HCT116 (cell line): ENCODE measurements at regions not wholly inside any gene's neighbourhood (a gene's known extent, or its start where the extent isn't known, plus 50 kb on each side); places are given as distances from the start of the nearest gene placed in this dataset.

Source experiments
- ATAC-seq: fragments of 200-7000 bp; cut with Tn5 transposase; 2 replicates; pipeline ENCODE4 v1.9.1; 2020; ENCODE audit warnings: mild to moderate bottlenecking, moderate library complexity
- BruUV-seq: library from RNA; stranded (reverse); fragments of 400-500 nt; replicated peaks from 2 replicates; lab custom pipeline; 2021; lab: Mats Ljungman, UMichigan
- CTCF ChIA-PET: fragments of 300-600 bp; sonication (Branson Sonifier 250); formaldehyde crosslinking; loops from one replicate; lab custom pipeline; 2021; ENCODE audit warnings: antibody characterized with exemption; lab: Charles Lee
- POLR2A ChIA-PET: fragments of 300-600, 350-600 bp; sonication (Branson Sonifier 250); formaldehyde crosslinking; loops from one replicate; lab custom pipeline; 2021; ENCODE audit warnings: antibody characterized with exemption; lab: Charles Lee
- RAD21 ChIA-PET, 2 experiments: fragments of 300-600 bp; sonication (Branson Sonifier 250); formaldehyde crosslinking; loops; one replicate each; lab custom pipeline; 2023; ENCODE audit warnings: low total read pairs in 2 of 2; ENCODE audit not compliant: uncharacterized antibody in 2 of 2, unreplicated experiment in 2 of 2, low non-redundant PET in 1 of 2; lab: Charles Lee
- DNase-seq: peaks from one replicate; pipeline ENCODE4 v3.0.0-alpha.2; 2010; ENCODE audit warnings: low read depth, low spot score
- H2AFZ ChIP-seq: fragments of 200-600 bp; shearing (Covaris generic), sonication (generic); 2 replicates; pipeline ENCODE4 v1.6.1; 2017; ENCODE audit warnings: low read depth, mixed run types, mixed read lengths, antibody characterized with exemption, low read length; ENCODE audit not compliant: poor library complexity, severe bottlenecking
- H3K27ac ChIP-seq: 2 replicates; pipeline ENCODE4 v1.5.1; 2012; ENCODE audit warnings: low read depth, low read length
- H3K27me3 ChIP-seq: fragments of 200-600 bp; sonication (generic); 2 replicates; pipeline ENCODE4 v1.6.1; 2016; ENCODE audit warnings: mixed run types, low read length, mixed read lengths; ENCODE audit not compliant: insufficient read depth
- H3K36me3 ChIP-seq, 2 experiments: fragments of 200-500 bp in 1 of 2; fragments of 200-600 bp in 1 of 2; sonication (Bioruptor generic) in 1 of 2; sonication (generic) in 1 of 2; 2 replicates each; pipeline versions ENCODE4 v1.5.1 to v1.6.1; 2014 to 2016; ENCODE audit warnings: low read length in 2 of 2, inconsistent platforms in 1 of 2, mixed read lengths in 1 of 2, mixed run types in 1 of 2; ENCODE audit not compliant: insufficient read depth in 2 of 2, control insufficient read depth in 1 of 2
- H3K4me1 ChIP-seq, 2 experiments: fragments of 200-600 bp in 1 of 2; sonication (generic) in 1 of 2; 2 replicates each; pipeline versions ENCODE4 v1.5.1 to v1.6.1; 2012 to 2017; ENCODE audit warnings: low read length in 2 of 2, inconsistent platforms in 1 of 2, mild to moderate bottlenecking in 1 of 2, mixed read lengths in 1 of 2, mixed run types in 1 of 2, moderate library complexity in 1 of 2; ENCODE audit not compliant: insufficient read depth in 2 of 2, control insufficient read depth in 1 of 2
- H3K4me2 ChIP-seq: fragments of 200-600 bp; sonication (generic); 2 replicates; pipeline ENCODE4 v1.6.1; 2017; ENCODE audit warnings: mixed run types, low read length, mixed read lengths
- H3K4me3 ChIP-seq, 2 experiments: fragments of 200-600 bp in 1 of 2; sonication (generic) in 1 of 2; replicated peaks in 1 of 2; 2 replicates each; pipeline ENCODE4 v1.5.1; 2011 to 2016; ENCODE audit warnings: low read length in 2 of 2, control low read depth in 1 of 2, low read depth in 1 of 2, mild to moderate bottlenecking in 1 of 2, mixed read lengths in 1 of 2, mixed run types in 1 of 2
- H3K79me2 ChIP-seq: fragments of 200-600 bp; sonication (generic); 2 replicates; pipeline ENCODE4 v1.6.1; 2017; ENCODE audit warnings: mild to moderate bottlenecking, mixed run types, low read length, moderate library complexity, mixed read lengths; ENCODE audit not compliant: insufficient read depth
- H3K9ac ChIP-seq: fragments of 200-600 bp; sonication (generic); 2 replicates; pipeline ENCODE4 v1.6.1; 2016; ENCODE audit warnings: low read length, mixed read lengths
- H3K9me2 ChIP-seq: fragments of 200-600 bp; sonication (generic), shearing (Covaris generic); 2 replicates; pipeline ENCODE4 v1.6.1; 2017; ENCODE audit warnings: mixed run types, mild to moderate bottlenecking, moderate library complexity; ENCODE audit not compliant: insufficient read depth
- H3K9me3 ChIP-seq, 2 experiments: fragments of 200-500 bp in 1 of 2; fragments of 200-600 bp in 1 of 2; sonication (Bioruptor generic) in 1 of 2; sonication (generic) in 1 of 2; 2 replicates each; pipeline ENCODE4 v1.6.1; 2014 to 2017; ENCODE audit warnings: low read length in 2 of 2, mixed read lengths in 2 of 2, inconsistent platforms in 1 of 2, low read depth in 1 of 2, mild to moderate bottlenecking in 1 of 2, mixed run types in 1 of 2, moderate library complexity in 1 of 2; ENCODE audit not compliant: control insufficient read depth in 1 of 2, insufficient read depth in 1 of 2
- H4K20me1 ChIP-seq: fragments of 200-600 bp; sonication (generic), shearing (Covaris generic); 2 replicates; pipeline ENCODE4 v1.6.1; 2017; ENCODE audit warnings: mixed run types, mild to moderate bottlenecking, moderate library complexity; ENCODE audit not compliant: insufficient read depth
- CEBPB ChIP-seq: IDR thresholded peaks from 2 replicates; pipeline ENCODE4 v1.6.1; 2012; ENCODE audit warnings: low read depth
- EGR1 ChIP-seq: IDR thresholded peaks from 2 replicates; pipeline ENCODE4 v1.6.1; 2012; ENCODE audit warnings: low read depth
- EZH2 ChIP-seq: fragments of 200-600 bp; sonication (generic); IDR thresholded peaks from 2 replicates; pipeline ENCODE4 v1.6.1; 2017; ENCODE audit warnings: antibody characterized with exemption, mixed run types
- EZH2phosphoT487 ChIP-seq: fragments of 200-600 bp; IDR thresholded peaks from 2 replicates; pipeline ENCODE4 v1.6.1; 2018; ENCODE audit warnings: antibody characterized with exemption, borderline replicate concordance
- FOSL1 ChIP-seq: IDR thresholded peaks from 2 replicates; pipeline ENCODE4 v1.6.1; 2012; ENCODE audit warnings: low read depth
- JUND ChIP-seq: IDR thresholded peaks from 2 replicates; pipeline ENCODE4 v1.6.1; 2012
- POLR2A ChIP-seq: IDR thresholded peaks from 2 replicates; pipeline ENCODE4 v1.7.0; 2011; ENCODE audit warnings: borderline replicate concordance; ENCODE audit not compliant: insufficient read depth, insufficient read length; ENCODE audit errors: extremely low read depth
- RAD21 ChIP-seq: IDR thresholded peaks from 2 replicates; pipeline ENCODE4 v1.6.1; 2012; ENCODE audit warnings: low read depth, mild to moderate bottlenecking
- SIN3A ChIP-seq: IDR thresholded peaks from 2 replicates; pipeline ENCODE4 v1.6.1; 2012; ENCODE audit warnings: low read depth
- SP1 ChIP-seq: IDR thresholded peaks from 2 replicates; pipeline ENCODE4 v1.6.1; 2012; ENCODE audit warnings: low read depth
- SRF ChIP-seq: IDR thresholded peaks from 2 replicates; pipeline ENCODE4 v1.6.1; 2012; ENCODE audit warnings: low read depth
- YY1 ChIP-seq: IDR thresholded peaks from 2 replicates; pipeline ENCODE4 v1.6.1; 2011; ENCODE audit warnings: low read length, low read depth, moderate library complexity, mild to moderate bottlenecking; ENCODE audit not compliant: insufficient replicate concordance; ENCODE audit errors: extremely low read depth
- ZNF274 ChIP-seq: fragments of 200-500 bp; sonication (Bioruptor generic); IDR thresholded peaks from 2 replicates; pipeline ENCODE4 v1.6.1; 2014; ENCODE audit warnings: mild to moderate bottlenecking, low read depth, low read length, inconsistent platforms
- intact Hi-C: fragments of 100-400 bp; cut with micrococcal nuclease; formaldehyde crosslinking; loops from 2 replicates; pipeline ENCODE4 v1.10.0; 2022
- TF ChIP-seq, protein P1 (sequence below): IDR thresholded peaks from 2 replicates; pipeline ENCODE4 v1.6.1; 2012; ENCODE audit warnings: low read depth
- TF ChIP-seq, protein P2 (sequence below): IDR thresholded peaks from 2 replicates; pipeline ENCODE4 v1.6.1; 2011; ENCODE audit warnings: mild to moderate bottlenecking, low read length, moderate library complexity; ENCODE audit not compliant: insufficient replicate concordance; ENCODE audit errors: extremely low read depth
- TF ChIP-seq, protein P3 (sequence below), 3 experiments: fragments of 200-600 bp in 1 of 3; sonication (generic) in 1 of 3; IDR thresholded peaks in 2 of 3; conservative IDR thresholded peaks in 1 of 3; 2 replicates each; pipeline ENCODE4 v1.5.1; 2012 to 2017; ENCODE audit warnings: low read depth in 2 of 3, low read length in 2 of 3, antibody characterized with exemption in 1 of 3, borderline replicate concordance in 1 of 3, control low read depth in 1 of 3, mild to moderate bottlenecking in 1 of 3, mixed read lengths in 1 of 3, mixed run types in 1 of 3, moderate library complexity in 1 of 3; ENCODE audit not compliant: insufficient read depth in 1 of 3

DNA sequence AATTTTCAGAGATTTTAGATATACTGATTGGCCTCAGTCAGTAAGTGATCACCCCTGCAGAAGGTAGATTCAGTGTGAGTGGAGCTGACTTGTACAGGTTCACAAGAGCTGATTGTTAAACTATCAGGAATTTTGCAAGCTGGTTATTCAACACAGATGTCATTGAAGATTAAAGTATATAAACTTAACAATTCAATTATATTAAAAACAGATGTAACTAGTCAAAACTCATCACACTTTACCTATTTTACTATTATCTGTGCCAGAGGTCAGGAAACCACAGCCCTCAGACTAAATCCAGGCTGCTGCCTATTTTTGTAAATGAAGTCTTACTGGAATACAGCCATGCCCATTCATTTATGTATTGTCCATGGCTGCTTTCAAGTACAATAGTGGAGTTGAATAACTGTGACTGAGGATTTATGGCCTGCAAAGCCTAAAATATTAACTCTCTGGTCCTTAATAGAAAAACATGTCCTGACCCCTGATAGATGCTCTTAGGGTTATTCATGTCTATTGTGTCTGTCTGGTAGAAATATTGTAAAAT is 429.3 kb upstream of the PDZRN3 start:
- no TSS peak for BruUV-seq
- ATAC-seq (no peak), DNase-seq (no peak)
- Histone ChIP-seq H3K79me2 (no peaks in the 10 kb centered on the region), H3K4me1 (no peaks in the 10 kb centered on the region), H4K20me1 (no peaks in the 10 kb centered on the region), H3K9me3 (peaks cover 8 to 12% of the 10 kb centered on the region in 2 experiments; a peak in 2 of 4 replicates), H3K4me3 (no peak overlapping the region), H3K9ac (no peak overlapping the region), H3K36me3 (no peaks in the 10 kb centered on the region), H2AFZ (no peak overlapping the region), H3K27ac (no peak overlapping the region), H3K27me3 (no peaks in the 10 kb centered on the region), H3K4me2 (no peak overlapping the region), H3K9me2 (no peaks in the 10 kb centered on the region)
- ChIA-PET RAD21 (no interaction called here), CTCF (no interaction called here), POLR2A (no interaction called here)
- no peak for TF ChIP-seq JUND
- TF ChIP-seq, protein P1, sequence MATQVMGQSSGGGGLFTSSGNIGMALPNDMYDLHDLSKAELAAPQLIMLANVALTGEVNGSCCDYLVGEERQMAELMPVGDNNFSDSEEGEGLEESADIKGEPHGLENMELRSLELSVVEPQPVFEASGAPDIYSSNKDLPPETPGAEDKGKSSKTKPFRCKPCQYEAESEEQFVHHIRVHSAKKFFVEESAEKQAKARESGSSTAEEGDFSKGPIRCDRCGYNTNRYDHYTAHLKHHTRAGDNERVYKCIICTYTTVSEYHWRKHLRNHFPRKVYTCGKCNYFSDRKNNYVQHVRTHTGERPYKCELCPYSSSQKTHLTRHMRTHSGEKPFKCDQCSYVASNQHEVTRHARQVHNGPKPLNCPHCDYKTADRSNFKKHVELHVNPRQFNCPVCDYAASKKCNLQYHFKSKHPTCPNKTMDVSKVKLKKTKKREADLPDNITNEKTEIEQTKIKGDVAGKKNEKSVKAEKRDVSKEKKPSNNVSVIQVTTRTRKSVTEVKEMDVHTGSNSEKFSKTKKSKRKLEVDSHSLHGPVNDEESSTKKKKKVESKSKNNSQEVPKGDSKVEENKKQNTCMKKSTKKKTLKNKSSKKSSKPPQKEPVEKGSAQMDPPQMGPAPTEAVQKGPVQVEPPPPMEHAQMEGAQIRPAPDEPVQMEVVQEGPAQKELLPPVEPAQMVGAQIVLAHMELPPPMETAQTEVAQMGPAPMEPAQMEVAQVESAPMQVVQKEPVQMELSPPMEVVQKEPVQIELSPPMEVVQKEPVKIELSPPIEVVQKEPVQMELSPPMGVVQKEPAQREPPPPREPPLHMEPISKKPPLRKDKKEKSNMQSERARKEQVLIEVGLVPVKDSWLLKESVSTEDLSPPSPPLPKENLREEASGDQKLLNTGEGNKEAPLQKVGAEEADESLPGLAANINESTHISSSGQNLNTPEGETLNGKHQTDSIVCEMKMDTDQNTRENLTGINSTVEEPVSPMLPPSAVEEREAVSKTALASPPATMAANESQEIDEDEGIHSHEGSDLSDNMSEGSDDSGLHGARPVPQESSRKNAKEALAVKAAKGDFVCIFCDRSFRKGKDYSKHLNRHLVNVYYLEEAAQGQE = no peak
- no peak for TF ChIP-seq EGR1
- no peak for TF ChIP-seq CEBPB
- no peak for TF ChIP-seq SP1
- TF ChIP-seq, protein P2, sequence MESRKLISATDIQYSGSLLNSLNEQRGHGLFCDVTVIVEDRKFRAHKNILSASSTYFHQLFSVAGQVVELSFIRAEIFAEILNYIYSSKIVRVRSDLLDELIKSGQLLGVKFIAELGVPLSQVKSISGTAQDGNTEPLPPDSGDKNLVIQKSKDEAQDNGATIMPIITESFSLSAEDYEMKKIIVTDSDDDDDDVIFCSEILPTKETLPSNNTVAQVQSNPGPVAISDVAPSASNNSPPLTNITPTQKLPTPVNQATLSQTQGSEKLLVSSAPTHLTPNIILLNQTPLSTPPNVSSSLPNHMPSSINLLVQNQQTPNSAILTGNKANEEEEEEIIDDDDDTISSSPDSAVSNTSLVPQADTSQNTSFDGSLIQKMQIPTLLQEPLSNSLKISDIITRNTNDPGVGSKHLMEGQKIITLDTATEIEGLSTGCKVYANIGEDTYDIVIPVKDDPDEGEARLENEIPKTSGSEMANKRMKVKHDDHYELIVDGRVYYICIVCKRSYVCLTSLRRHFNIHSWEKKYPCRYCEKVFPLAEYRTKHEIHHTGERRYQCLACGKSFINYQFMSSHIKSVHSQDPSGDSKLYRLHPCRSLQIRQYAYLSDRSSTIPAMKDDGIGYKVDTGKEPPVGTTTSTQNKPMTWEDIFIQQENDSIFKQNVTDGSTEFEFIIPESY = no peak
- no peak for TF ChIP-seq EZH2phosphoT487
- TF ChIP-seq FOSL1 = no peak
- no peak for TF ChIP-seq SIN3A
- TF ChIP-seq, protein P3, sequence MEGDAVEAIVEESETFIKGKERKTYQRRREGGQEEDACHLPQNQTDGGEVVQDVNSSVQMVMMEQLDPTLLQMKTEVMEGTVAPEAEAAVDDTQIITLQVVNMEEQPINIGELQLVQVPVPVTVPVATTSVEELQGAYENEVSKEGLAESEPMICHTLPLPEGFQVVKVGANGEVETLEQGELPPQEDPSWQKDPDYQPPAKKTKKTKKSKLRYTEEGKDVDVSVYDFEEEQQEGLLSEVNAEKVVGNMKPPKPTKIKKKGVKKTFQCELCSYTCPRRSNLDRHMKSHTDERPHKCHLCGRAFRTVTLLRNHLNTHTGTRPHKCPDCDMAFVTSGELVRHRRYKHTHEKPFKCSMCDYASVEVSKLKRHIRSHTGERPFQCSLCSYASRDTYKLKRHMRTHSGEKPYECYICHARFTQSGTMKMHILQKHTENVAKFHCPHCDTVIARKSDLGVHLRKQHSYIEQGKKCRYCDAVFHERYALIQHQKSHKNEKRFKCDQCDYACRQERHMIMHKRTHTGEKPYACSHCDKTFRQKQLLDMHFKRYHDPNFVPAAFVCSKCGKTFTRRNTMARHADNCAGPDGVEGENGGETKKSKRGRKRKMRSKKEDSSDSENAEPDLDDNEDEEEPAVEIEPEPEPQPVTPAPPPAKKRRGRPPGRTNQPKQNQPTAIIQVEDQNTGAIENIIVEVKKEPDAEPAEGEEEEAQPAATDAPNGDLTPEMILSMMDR (IDR thresholded peaks at IDR 0.05 in 2 of 3, conservative IDR thresholded peaks at IDR 0.05 in 1 of 3; ENCODE audit: borderline replicate concordance in 1 of 3, insufficient read depth in 1 of 3, low read depth in 2 of 3, low read length in 2 of 3) = no peak
- no peak for TF ChIP-seq POLR2A
- no peak for TF ChIP-seq RAD21
- no peak for TF ChIP-seq ZNF274
- no peak for TF ChIP-seq YY1
- no peak for TF ChIP-seq SRF
- no peak for TF ChIP-seq EZH2
- intact Hi-C loops = no loop called here
